Mesenchymal stem cell (in vitro differentiated cells and primary cell): ENCODE measurements at regions not wholly inside any gene's neighbourhood (a gene's known extent, or its start where the extent isn't known, plus 50 kb on each side); places are given as distances from the start of the nearest gene placed in this dataset.

Source experiments
- DNase-seq: peaks from one replicate; pipeline ENCODE4 v3.0.0-alpha.2; 2013
- H2AFZ ChIP-seq: one replicate; pipeline ENCODE4 v1.6.1; 2013; ENCODE audit warnings: low read depth, mild to moderate bottlenecking, control low read depth, inconsistent platforms, low read length, moderate library complexity
- H2AK5ac ChIP-seq: 2 replicates; pipeline ENCODE4 v1.6.1; 2013; ENCODE audit warnings: low read length, moderate library complexity, mild to moderate bottlenecking, inconsistent platforms; ENCODE audit not compliant: severe bottlenecking
- H2BK120ac ChIP-seq: one replicate; pipeline ENCODE4 v1.6.1; 2013; ENCODE audit warnings: low read depth, mild to moderate bottlenecking, inconsistent platforms, low read length, moderate library complexity
- H2BK12ac ChIP-seq, 2 experiments: one replicate each; pipeline ENCODE4 v1.6.1; 2013; ENCODE audit warnings: inconsistent platforms in 2 of 2, low read length in 2 of 2, mild to moderate bottlenecking in 2 of 2, moderate library complexity in 2 of 2, control low read depth in 1 of 2
- H2BK15ac ChIP-seq: one replicate; pipeline ENCODE4 v1.6.1; 2013; ENCODE audit warnings: mild to moderate bottlenecking, low read depth, inconsistent platforms; ENCODE audit not compliant: poor library complexity, severe bottlenecking
- H2BK5ac ChIP-seq: 2 replicates; pipeline ENCODE4 v1.6.1; 2013; ENCODE audit warnings: low read depth, mild to moderate bottlenecking, low read length, control low read depth, inconsistent platforms; ENCODE audit not compliant: poor library complexity, severe bottlenecking
- H3K14ac ChIP-seq, 2 experiments: one replicate each; pipeline ENCODE4 v1.6.1; 2013; ENCODE audit warnings: inconsistent platforms in 2 of 2, low read length in 2 of 2, control low read depth in 1 of 2, mild to moderate bottlenecking in 1 of 2, moderate library complexity in 1 of 2
- H3K18ac ChIP-seq, 2 experiments: one replicate each; pipeline ENCODE4 v1.6.1; 2013; ENCODE audit warnings: inconsistent platforms in 2 of 2, low read length in 2 of 2, control low read depth in 1 of 2, low read depth in 1 of 2, mild to moderate bottlenecking in 1 of 2
- H3K23ac ChIP-seq, 2 experiments: one replicate each; pipeline ENCODE4 v1.6.1; 2013; ENCODE audit warnings: inconsistent platforms in 2 of 2, low read length in 2 of 2, mild to moderate bottlenecking in 2 of 2, moderate library complexity in 2 of 2, control low read depth in 1 of 2
- H3K27ac ChIP-seq: 2 replicates; pipeline ENCODE4 v1.5.1; 2013; ENCODE audit warnings: mild to moderate bottlenecking, moderate library complexity, low read length, control low read depth, inconsistent platforms; ENCODE audit not compliant: poor library complexity, severe bottlenecking
- H3K27me3 ChIP-seq, 2 experiments: 2 replicates each; pipeline versions ENCODE4 v1.6.1 to v1.7.0; 2013; ENCODE audit warnings: low read length in 2 of 2, mild to moderate bottlenecking in 2 of 2, moderate library complexity in 2 of 2, control low read depth in 1 of 2, inconsistent platforms in 1 of 2; ENCODE audit not compliant: control insufficient read depth in 1 of 2, insufficient read depth in 1 of 2
- H3K36me3 ChIP-seq, 2 experiments: 2 replicates each; pipeline versions ENCODE4 v1.6.1 to v1.7.0; 2013; ENCODE audit warnings: low read length in 2 of 2, control low read depth in 1 of 2, inconsistent platforms in 1 of 2, low read depth in 1 of 2, mild to moderate bottlenecking in 1 of 2; ENCODE audit not compliant: insufficient read depth in 2 of 2, control insufficient read depth in 1 of 2
- H3K4ac ChIP-seq, 2 experiments: one replicate each; pipeline ENCODE4 v1.6.1; 2013; ENCODE audit warnings: inconsistent platforms in 2 of 2, low read length in 2 of 2, mild to moderate bottlenecking in 2 of 2, moderate library complexity in 2 of 2, control low read depth in 1 of 2, low read depth in 1 of 2
- H3K4me1 ChIP-seq: 2 replicates; pipeline ENCODE4 v1.6.1; 2013; ENCODE audit warnings: low read depth, low read length, control low read depth; ENCODE audit not compliant: control insufficient read depth, insufficient read depth
- H3K4me2 ChIP-seq: 2 replicates; pipeline ENCODE4 v1.6.1; 2013; ENCODE audit warnings: low read length, mild to moderate bottlenecking, inconsistent platforms; ENCODE audit not compliant: poor library complexity, severe bottlenecking
- H3K4me3 ChIP-seq, 2 experiments: 2 replicates each; pipeline versions ENCODE4 v1.5.1 to v1.7.0; 2013; ENCODE audit warnings: low read length in 2 of 2, mild to moderate bottlenecking in 2 of 2, control low read depth in 1 of 2, low read depth in 1 of 2; ENCODE audit not compliant: insufficient read depth in 1 of 2
- H3K79me1 ChIP-seq: replicated peaks from 2 replicates; pipeline ENCODE4 v1.6.1; 2013; ENCODE audit warnings: mild to moderate bottlenecking, control low read depth, low read length, inconsistent platforms; ENCODE audit not compliant: poor library complexity, severe bottlenecking
- H3K9ac ChIP-seq: 2 replicates; pipeline ENCODE4 v1.7.0; 2013; ENCODE audit warnings: mild to moderate bottlenecking, low read length, moderate library complexity
- H3K9me3 ChIP-seq: 2 replicates; pipeline ENCODE4 v1.7.0; 2013; ENCODE audit warnings: mild to moderate bottlenecking, low read length; ENCODE audit not compliant: control insufficient read depth
- H4K8ac ChIP-seq: one replicate; pipeline ENCODE4 v1.6.1; 2013; ENCODE audit warnings: inconsistent platforms, mild to moderate bottlenecking, low read length, moderate library complexity
- H4K91ac ChIP-seq: one replicate; pipeline ENCODE4 v1.6.1; 2013; ENCODE audit warnings: mild to moderate bottlenecking, low read length, inconsistent platforms
- WGBS: methylation state at CpG from one replicate; pipeline ENCODE4 v1.1.7; 2013; ENCODE audit warnings: mixed read lengths; 5-methylcytosine and 5-hydroxymethylcytosine counted together

DNA sequence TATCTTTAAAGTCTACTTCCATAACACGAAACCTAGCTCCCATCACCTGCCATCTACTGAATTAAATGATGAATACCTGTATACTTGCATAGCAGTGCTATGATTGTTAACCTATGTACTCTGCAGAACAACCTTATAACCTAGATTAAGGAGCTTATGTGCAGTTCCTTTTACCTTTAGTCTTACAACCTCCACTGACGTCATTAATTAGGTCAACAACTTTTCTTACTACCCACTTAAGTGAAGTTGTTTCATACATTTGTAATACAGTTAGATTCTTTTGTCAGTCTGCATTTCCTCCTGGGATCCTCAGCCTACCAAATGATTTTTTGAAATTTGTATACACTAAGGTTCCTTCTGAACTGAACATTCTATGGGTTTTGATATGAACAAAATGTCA is 1082.3 kb downstream of the SUCLG1 start:
- Histone ChIP-seq H2BK5ac (no peak overlapping the region), H3K4me3 (no peak overlapping the region), H3K23ac (no peak overlapping the region), H2BK15ac (no peak overlapping the region), H3K4ac (no peak overlapping the region), H3K4me2 (no peak overlapping the region), H3K9me3 (peaks cover 4% of the 10 kb centered on the region), H2AFZ (no peak overlapping the region), H3K14ac (no peak overlapping the region), H3K79me1 (no peaks in the 10 kb centered on the region), H3K36me3 (no peaks in the 10 kb centered on the region), H4K91ac (no peak overlapping the region), H3K27ac (no peak overlapping the region), H2BK120ac (no peak overlapping the region), H2AK5ac (no peak overlapping the region), H3K18ac (no peak overlapping the region), H3K27me3 (no peaks in the 10 kb centered on the region), H2BK12ac (no peak overlapping the region), H3K9ac (no peak overlapping the region), H3K4me1 (no peaks in the 10 kb centered on the region), H4K8ac (no peak overlapping the region)
- 20% methylated on average over 1 of the region's 2 CpGs for WGBS
- no peak for DNase-seq

DNA sequence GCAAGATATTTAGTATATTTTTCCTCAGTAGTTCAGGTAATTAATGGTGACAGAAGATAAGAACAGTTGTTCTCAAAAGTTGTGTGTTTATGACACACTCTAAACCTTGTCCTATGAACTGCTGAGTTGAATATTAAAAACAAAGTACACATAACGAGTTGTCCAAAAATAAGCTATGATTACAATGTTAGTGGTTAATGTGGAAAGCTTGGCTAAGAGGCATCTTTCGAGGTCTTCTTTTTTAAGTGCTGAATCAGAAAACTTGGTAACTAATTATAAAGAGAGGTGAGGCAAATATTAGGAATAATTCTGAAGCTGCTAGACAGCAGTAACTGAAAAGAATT is 1088.7 kb downstream of the SUCLG1 start:
- no peak overlapping the region for H4K8ac ChIP-seq
- no peak overlapping the region for H3K14ac ChIP-seq
- H3K18ac ChIP-seq, result no peak overlapping the region
- no peak overlapping the region for H3K23ac ChIP-seq
- H3K79me1 ChIP-seq, result no peaks in the 10 kb centered on the region
- H2BK15ac ChIP-seq, result no peak overlapping the region
- no peak overlapping the region for H2AFZ ChIP-seq
- no peaks in the 10 kb centered on the region for H3K36me3 ChIP-seq
- no peaks in the 10 kb centered on the region for H3K4me1 ChIP-seq
- H2AK5ac ChIP-seq, result no peak overlapping the region
- no peak for DNase-seq
- no peak overlapping the region for H2BK120ac ChIP-seq
- H3K27ac ChIP-seq, result no peak overlapping the region
- no peak overlapping the region for H2BK12ac ChIP-seq
- H3K4me3 ChIP-seq, result no peak overlapping the region
- H3K27me3 ChIP-seq, result no peaks in the 10 kb centered on the region
- H3K9ac ChIP-seq, result no peak overlapping the region
- no peaks in the 10 kb centered on the region for H3K9me3 ChIP-seq
- WGBS, result 83% methylated on average over 2 of the region's 2 CpGs
- H3K4ac ChIP-seq, result no peak overlapping the region
- H4K91ac ChIP-seq, result no peak overlapping the region
- H2BK5ac ChIP-seq, result no peak overlapping the region
- H3K4me2 ChIP-seq, result no peak overlapping the region

DNA sequence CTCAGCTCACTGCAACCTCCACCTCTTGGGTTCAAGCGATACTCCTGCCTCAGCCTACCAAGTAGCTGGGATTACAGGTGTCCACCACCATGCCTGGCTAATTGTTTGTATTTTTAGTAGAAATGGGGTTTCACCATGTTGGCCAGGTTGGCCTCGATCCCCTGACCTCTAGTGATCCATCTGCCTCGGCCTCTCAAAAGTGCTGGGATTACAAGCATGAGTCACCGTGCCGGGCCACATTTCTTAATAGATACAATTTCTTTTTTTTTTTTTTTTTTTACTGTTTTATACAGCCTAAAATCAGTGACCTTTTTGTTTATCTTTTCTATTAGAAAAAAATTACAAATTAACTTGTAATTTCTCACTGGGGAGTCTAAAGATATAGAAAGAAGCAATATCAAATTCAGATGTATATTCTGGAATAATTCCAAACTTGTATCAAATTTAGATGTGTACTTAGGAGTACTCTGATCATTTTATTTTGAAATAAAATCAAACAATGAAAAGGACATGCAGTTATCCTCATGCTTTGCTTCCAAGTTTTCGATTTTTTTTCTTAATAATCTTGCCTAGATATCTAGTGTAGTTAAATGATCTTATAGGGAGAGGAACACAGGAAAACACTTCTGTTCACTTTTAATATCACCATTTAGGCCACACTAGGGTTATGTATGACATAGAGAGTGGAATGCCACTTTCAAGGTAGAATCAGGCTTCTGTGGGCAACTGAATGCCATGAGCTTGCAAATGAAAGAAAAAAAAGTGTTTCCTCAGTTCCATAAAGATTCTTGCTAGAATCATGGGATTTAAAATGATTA is 1089.3 kb downstream of the SUCLG1 start:
- Histone ChIP-seq H2BK12ac (no peak overlapping the region), H2BK15ac (no peak overlapping the region), H2BK5ac (no peak overlapping the region), H3K36me3 (no peaks in the 10 kb centered on the region), H3K9ac (no peak overlapping the region), H3K4ac (no peak overlapping the region), H4K91ac (no peak overlapping the region), H3K4me3 (no peak overlapping the region), H2AK5ac (no peak overlapping the region), H2BK120ac (no peak overlapping the region), H3K9me3 (no peaks in the 10 kb centered on the region), H2AFZ (no peak overlapping the region), H3K14ac (no peak overlapping the region), H3K18ac (no peak overlapping the region), H3K79me1 (no peaks in the 10 kb centered on the region), H3K27me3 (no peaks in the 10 kb centered on the region), H3K27ac (no peak overlapping the region), H4K8ac (no peak overlapping the region), H3K4me2 (no peak overlapping the region), H3K4me1 (no peaks in the 10 kb centered on the region), H3K23ac (no peak overlapping the region)
- 63% methylated on average over 2 of the region's 6 CpGs for WGBS
- no peak for DNase-seq

DNA sequence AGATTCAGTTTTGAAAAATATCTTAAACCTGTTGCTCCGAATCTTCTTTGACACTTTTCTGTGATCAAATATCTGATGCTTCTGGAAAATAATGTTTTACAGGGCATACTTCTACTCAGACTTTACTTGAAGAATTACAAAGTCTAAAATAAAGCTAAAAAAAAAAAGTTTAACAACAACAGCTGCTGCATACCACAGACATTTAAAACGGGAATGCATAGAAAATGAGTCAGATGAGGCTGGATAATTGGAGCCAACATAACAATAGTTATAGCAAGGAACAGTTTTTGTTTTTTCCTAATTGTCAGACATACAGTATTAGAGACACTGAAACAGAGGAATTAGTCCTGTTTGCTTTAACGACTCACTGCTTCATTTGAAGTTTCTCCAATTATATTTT is 1090.2 kb downstream of the SUCLG1 start:
- Histone ChIP-seq H3K4me1 (no peaks in the 10 kb centered on the region), H3K14ac (no peak overlapping the region), H2BK12ac (no peak overlapping the region), H2BK120ac (no peak overlapping the region), H3K27ac (no peak overlapping the region), H4K8ac (no peak overlapping the region), H3K4ac (no peak overlapping the region), H3K36me3 (no peaks in the 10 kb centered on the region), H3K18ac (no peak overlapping the region), H4K91ac (no peak overlapping the region), H3K4me3 (no peak overlapping the region), H2AK5ac (no peak overlapping the region), H3K79me1 (no peaks in the 10 kb centered on the region), H2BK5ac (no peak overlapping the region), H3K9me3 (no peaks in the 10 kb centered on the region), H3K9ac (no peak overlapping the region), H3K27me3 (no peaks in the 10 kb centered on the region), H2BK15ac (no peak overlapping the region), H3K4me2 (no peak overlapping the region), H2AFZ (no peak overlapping the region), H3K23ac (no peak overlapping the region)
- no peak for DNase-seq
- WGBS, result 67% methylated on average over 1 of the region's 3 CpGs
